HL-60 (cell line): ENCODE measurements at regions not wholly inside any gene's neighbourhood (a gene's known extent, or its start where the extent isn't known, plus 50 kb on each side); places are given as distances from the start of the nearest gene placed in this dataset.

ENCODE experiments used
- CTCF ChIP-seq: IDR thresholded peaks from one replicate; pipeline ENCODE4 v1.5.1; 2011; ENCODE audit warnings: low read length, control low read depth, inconsistent platforms; ENCODE audit not compliant: insufficient read depth
- GABPA ChIP-seq: IDR thresholded peaks from 2 replicates; pipeline ENCODE4 v1.6.1; 2012; ENCODE audit warnings: low read depth
- POLR2AphosphoS5 ChIP-seq: IDR thresholded peaks from 2 replicates; pipeline ENCODE4 v1.6.1; 2012; ENCODE audit warnings: low read depth
- REST ChIP-seq: IDR thresholded peaks from 2 replicates; pipeline ENCODE4 v1.6.1; 2012; ENCODE audit warnings: low read depth; ENCODE audit not compliant: insufficient replicate concordance
- SPI1 ChIP-seq: IDR thresholded peaks from 2 replicates; pipeline ENCODE4 v1.6.1; 2012; ENCODE audit warnings: low read depth, mild to moderate bottlenecking, borderline replicate concordance

GRCh38 chr2:219957820-219958219 is 330.4 kb downstream of the SLC4A3 start:
- no peak for TF ChIP-seq CTCF
- no peak for TF ChIP-seq POLR2AphosphoS5
- TF ChIP-seq REST: no peak
- no peak for TF ChIP-seq GABPA
- TF ChIP-seq SPI1: no peak
